ENCODE measurements at regions not wholly inside any gene's neighbourhood (a gene's known extent, or its start where the extent isn't known, plus 50 kb on each side); places are given as distances from the start of the nearest gene placed in this dataset.

DNA sequence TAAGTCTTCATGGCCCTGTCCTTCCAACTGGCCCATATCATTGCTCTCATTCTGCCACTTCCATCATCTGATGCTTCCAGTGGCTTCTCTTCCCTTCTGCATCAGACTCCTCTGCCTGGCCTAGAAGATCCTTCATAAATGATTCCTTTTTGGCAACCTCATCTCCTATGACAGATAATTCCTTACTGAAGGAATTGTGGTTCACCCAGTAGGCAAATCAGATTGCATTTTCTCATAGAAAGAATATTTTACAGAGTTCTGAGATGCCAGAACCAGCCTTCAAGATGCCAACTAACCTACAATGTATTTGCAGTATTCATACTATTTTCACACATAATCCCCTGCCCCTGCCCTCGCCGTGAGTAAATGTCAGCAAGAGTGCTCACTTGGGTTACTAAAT, 423.0 kb upstream of the TGFBR2 start:
- TF ChIP-seq, protein P1, sequence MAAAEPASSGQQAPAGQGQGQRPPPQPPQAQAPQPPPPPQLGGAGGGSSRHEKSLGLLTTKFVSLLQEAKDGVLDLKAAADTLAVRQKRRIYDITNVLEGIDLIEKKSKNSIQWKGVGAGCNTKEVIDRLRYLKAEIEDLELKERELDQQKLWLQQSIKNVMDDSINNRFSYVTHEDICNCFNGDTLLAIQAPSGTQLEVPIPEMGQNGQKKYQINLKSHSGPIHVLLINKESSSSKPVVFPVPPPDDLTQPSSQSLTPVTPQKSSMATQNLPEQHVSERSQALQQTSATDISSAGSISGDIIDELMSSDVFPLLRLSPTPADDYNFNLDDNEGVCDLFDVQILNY (CRISPR knock-in tag; IDR thresholded peaks at IDR 0.05): no peak
- TF ChIP-seq, protein P2, sequence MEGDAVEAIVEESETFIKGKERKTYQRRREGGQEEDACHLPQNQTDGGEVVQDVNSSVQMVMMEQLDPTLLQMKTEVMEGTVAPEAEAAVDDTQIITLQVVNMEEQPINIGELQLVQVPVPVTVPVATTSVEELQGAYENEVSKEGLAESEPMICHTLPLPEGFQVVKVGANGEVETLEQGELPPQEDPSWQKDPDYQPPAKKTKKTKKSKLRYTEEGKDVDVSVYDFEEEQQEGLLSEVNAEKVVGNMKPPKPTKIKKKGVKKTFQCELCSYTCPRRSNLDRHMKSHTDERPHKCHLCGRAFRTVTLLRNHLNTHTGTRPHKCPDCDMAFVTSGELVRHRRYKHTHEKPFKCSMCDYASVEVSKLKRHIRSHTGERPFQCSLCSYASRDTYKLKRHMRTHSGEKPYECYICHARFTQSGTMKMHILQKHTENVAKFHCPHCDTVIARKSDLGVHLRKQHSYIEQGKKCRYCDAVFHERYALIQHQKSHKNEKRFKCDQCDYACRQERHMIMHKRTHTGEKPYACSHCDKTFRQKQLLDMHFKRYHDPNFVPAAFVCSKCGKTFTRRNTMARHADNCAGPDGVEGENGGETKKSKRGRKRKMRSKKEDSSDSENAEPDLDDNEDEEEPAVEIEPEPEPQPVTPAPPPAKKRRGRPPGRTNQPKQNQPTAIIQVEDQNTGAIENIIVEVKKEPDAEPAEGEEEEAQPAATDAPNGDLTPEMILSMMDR (IDR thresholded peaks at IDR 0.05): no peak
- TF ChIP-seq IRF2 (CRISPR knock-in tag; IDR thresholded peaks at IDR 0.05; ENCODE audit: borderline replicate concordance, low read depth) (no peak), ETV6 (CRISPR knock-in tag; IDR thresholded peaks at IDR 0.05) (no peak), JUN (CRISPR knock-in tag; IDR thresholded peaks at IDR 0.05) (no peak), MAX (CRISPR knock-in tag; IDR thresholded peaks at IDR 0.05) (no peak), ATF3 (CRISPR knock-in tag; conservative IDR thresholded peaks at IDR 0.05) (no peak), USF1 (CRISPR knock-in tag; IDR thresholded peaks at IDR 0.05) (no peak)
- TF ChIP-seq, protein P3, sequence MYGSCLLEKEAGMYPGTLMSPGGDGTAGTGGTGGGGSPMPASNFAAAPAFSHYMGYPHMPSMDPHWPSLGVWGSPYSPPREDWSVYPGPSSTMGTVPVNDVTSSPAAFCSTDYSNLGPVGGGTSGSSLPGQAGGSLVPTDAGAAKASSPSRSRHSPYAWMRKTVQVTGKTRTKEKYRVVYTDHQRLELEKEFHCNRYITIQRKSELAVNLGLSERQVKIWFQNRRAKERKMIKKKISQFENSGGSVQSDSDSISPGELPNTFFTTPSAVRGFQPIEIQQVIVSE (CRISPR knock-in tag; IDR thresholded peaks at IDR 0.05; ENCODE audit: borderline replicate concordance): no peak
- TF ChIP-seq, protein P4, sequence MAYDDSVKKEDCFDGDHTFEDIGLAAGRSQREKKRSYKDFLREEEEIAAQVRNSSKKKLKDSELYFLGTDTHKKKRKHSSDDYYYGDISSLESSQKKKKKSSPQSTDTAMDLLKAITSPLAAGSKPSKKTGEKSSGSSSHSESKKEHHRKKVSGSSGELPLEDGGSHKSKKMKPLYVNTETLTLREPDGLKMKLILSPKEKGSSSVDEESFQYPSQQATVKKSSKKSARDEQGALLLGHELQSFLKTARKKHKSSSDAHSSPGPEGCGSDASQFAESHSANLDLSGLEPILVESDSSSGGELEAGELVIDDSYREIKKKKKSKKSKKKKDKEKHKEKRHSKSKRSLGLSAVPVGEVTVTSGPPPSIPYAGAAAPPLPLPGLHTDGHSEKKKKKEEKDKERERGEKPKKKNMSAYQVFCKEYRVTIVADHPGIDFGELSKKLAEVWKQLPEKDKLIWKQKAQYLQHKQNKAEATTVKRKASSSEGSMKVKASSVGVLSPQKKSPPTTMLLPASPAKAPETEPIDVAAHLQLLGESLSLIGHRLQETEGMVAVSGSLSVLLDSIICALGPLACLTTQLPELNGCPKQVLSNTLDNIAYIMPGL (CRISPR knock-in tag; IDR thresholded peaks at IDR 0.05): no peak
